HEK293T (cell line): ENCODE measurements at regions not wholly inside any gene's neighbourhood (a gene's known extent, or its start where the extent isn't known, plus 50 kb on each side); places are given as distances from the start of the nearest gene placed in this dataset.

Experiments used
- BHLHE40 ChIP-seq: fragments of 450-650 bp; IDR thresholded peaks from 2 replicates; pipeline ENCODE4 v1.6.1; 2016; ENCODE audit warnings: mild to moderate bottlenecking, moderate library complexity, borderline replicate concordance
- CTBP1 ChIP-seq: fragments of 450-650 bp; IDR thresholded peaks from 2 replicates; pipeline ENCODE4 v1.6.1; 2016; ENCODE audit warnings: borderline replicate concordance
- HDGF ChIP-seq: fragments of 450-650 bp; IDR thresholded peaks from 2 replicates; pipeline ENCODE4 v1.6.1; 2017; ENCODE audit warnings: antibody characterized with exemption, borderline replicate concordance
- ZNF384 ChIP-seq: fragments of 450-650 bp; IDR thresholded peaks from 2 replicates; pipeline ENCODE4 v1.6.1; 2016

DNA sequence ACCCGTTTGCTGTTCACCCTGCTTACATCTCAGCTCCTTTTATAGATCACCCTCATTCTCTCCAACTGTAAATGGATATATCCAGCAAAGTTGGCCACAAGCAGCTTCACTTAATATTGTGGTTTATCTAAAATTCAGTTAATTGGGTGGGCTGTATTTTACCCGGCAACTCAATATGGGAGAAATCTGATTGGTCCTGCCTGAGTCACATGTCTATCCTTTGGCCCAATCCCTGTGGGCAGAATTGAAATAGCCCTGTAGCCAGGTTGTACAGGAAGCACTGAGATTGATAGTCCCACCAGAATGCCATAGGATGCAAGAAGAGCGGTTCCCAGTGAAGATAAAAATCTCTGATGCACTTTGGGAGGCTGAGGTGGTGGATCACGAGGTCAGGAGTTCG, 73.2 kb downstream of the AIPL1 start:
- no peak for TF ChIP-seq ZNF384
- no peak for TF ChIP-seq CTBP1
- no peak for TF ChIP-seq BHLHE40
- TF ChIP-seq HDGF: no peak
